K562 (cell line): ENCODE measurements at regions not wholly inside any gene's neighbourhood (a gene's known extent, or its start where the extent isn't known, plus 50 kb on each side); places are given as distances from the start of the nearest gene placed in this dataset.

ENCODE experiments used
- ATAC-seq: fragments of 200-7000 bp; cut with Tn5 transposase; 3 replicates; pipeline ENCODE4 v1.9.1; 2020; ENCODE audit warnings: moderate library complexity
- BruUV-seq: library from RNA; stranded (reverse); fragments of 400-500 nt; replicated peaks from 2 replicates; lab custom pipeline; 2021; lab: Mats Ljungman, UMichigan
- CTCF ChIA-PET: fragments of 300-600 bp; formaldehyde crosslinking; extraction: SDS; loops from one replicate; lab custom pipeline; 2021; ENCODE audit warnings: low intra/inter-chr PET ratio; lab: Yijun Ruan, JAX
- POLR2A ChIA-PET: fragments of 300-600, 350-650 bp; sonication (Branson Sonifier 250); formaldehyde crosslinking; extraction: SDS; loops from one replicate; lab custom pipeline; 2021; ENCODE audit warnings: antibody characterized with exemption, inconsistent platforms; lab: Yijun Ruan, JAX
- DNase-seq, 4 experiments: peaks; one replicate each; pipeline versions ENCODE4 v3.0.0 to v3.0.0-alpha.2; 2011 to 2018; ENCODE audit warnings: low spot score in 3 of 4, mixed read lengths in 3 of 4; ENCODE audit errors: extremely low read depth in 1 of 4
- FAIRE-seq: peaks from 2 replicates; lab custom pipeline; 2011; peaks lifted over from hg19 to GRCh38; lab: Jason Lieb, UNC
- H2AFZ ChIP-seq: 2 replicates; pipeline ENCODE4 v1.6.0; 2011; ENCODE audit warnings: low read depth, low read length, control low read depth, inconsistent platforms
- H3K27ac ChIP-seq: fragments of 200-600 bp; 3 replicates; pipeline ENCODE4 v1.8.0; 2011; ENCODE audit warnings: low read depth, mild to moderate bottlenecking, control low read depth, inconsistent platforms, low read length, moderate library complexity, mixed read lengths; ENCODE audit errors: extremely low read depth
- H3K27me3 ChIP-seq, 2 experiments: fragments of 300-600 bp in 1 of 2; 2 replicates in 1 of 2; 3 replicates in 1 of 2; pipeline versions ENCODE4 v1.6.0 to v1.8.0; 2011; ENCODE audit warnings: inconsistent platforms in 2 of 2, low read length in 2 of 2, mild to moderate bottlenecking in 1 of 2, mixed read lengths in 1 of 2, moderate library complexity in 1 of 2; ENCODE audit not compliant: control insufficient read depth in 2 of 2, insufficient read depth in 2 of 2
- H3K36me3 ChIP-seq: fragments of 300-600 bp; 3 replicates; pipeline ENCODE4 v1.8.0; 2011; ENCODE audit warnings: mild to moderate bottlenecking, low read length, inconsistent platforms; ENCODE audit not compliant: control insufficient read depth, insufficient read depth
- H3K4me1 ChIP-seq, 2 experiments: fragments of 200-600 bp in 1 of 2; replicated peaks in 1 of 2; 2 replicates in 1 of 2; 3 replicates in 1 of 2; pipeline versions ENCODE4 v1.5.1 to v1.8.0; 2011; ENCODE audit warnings: inconsistent platforms in 2 of 2, low read length in 2 of 2, mild to moderate bottlenecking in 1 of 2, mixed read lengths in 1 of 2, moderate library complexity in 1 of 2; ENCODE audit not compliant: control insufficient read depth in 2 of 2, insufficient read depth in 2 of 2
- H3K4me2 ChIP-seq: 2 replicates; pipeline ENCODE4 v1.6.1; 2011; ENCODE audit warnings: low read length, control low read depth, inconsistent platforms, mixed read lengths; ENCODE audit not compliant: insufficient read depth
- H3K4me3 ChIP-seq: fragments of 200-600 bp; sonication (generic), shearing (Covaris generic); 2 replicates; pipeline ENCODE4 v1.5.1; 2016; ENCODE audit warnings: control low read depth, inconsistent platforms
- H3K79me2 ChIP-seq: fragments of 200-600 bp; 3 replicates; pipeline ENCODE4 v1.8.0; 2011; ENCODE audit warnings: low read length, inconsistent platforms; ENCODE audit not compliant: control insufficient read depth, insufficient read depth
- H3K9ac ChIP-seq, 2 experiments: 2 replicates each; pipeline versions ENCODE4 v1.6.0 to v1.6.1; 2011; ENCODE audit warnings: low read depth in 2 of 2, low read length in 2 of 2, control low read depth in 1 of 2, inconsistent platforms in 1 of 2, mild to moderate bottlenecking in 1 of 2, mixed read lengths in 1 of 2; ENCODE audit not compliant: insufficient read depth in 1 of 2
- H3K9me1 ChIP-seq: one replicate; pipeline ENCODE4 v1.6.0; 2011; ENCODE audit warnings: inconsistent platforms, mild to moderate bottlenecking, low read length, moderate library complexity; ENCODE audit not compliant: control insufficient read depth, insufficient read depth
- H3K9me3 ChIP-seq: replicated peaks from 2 replicates; pipeline ENCODE4 v1.5.1; 2011; ENCODE audit warnings: low read depth, low read length, inconsistent platforms; ENCODE audit not compliant: control insufficient read depth, insufficient read depth
- H4K20me1 ChIP-seq: replicated peaks from 2 replicates; pipeline ENCODE4 v1.6.1; 2011; ENCODE audit warnings: low read length, inconsistent platforms, mixed read lengths; ENCODE audit not compliant: control insufficient read depth, insufficient read depth
- BMI1 ChIP-seq: fragments of 150-350 bp; IDR thresholded peaks from 2 replicates; pipeline ENCODE4 v1.6.1; 2014; ENCODE audit warnings: low read length
- E2F4 ChIP-seq: sonication (generic); formaldehyde crosslinking; IDR thresholded peaks from 2 replicates; pipeline ENCODE4 v1.8.0; 2022; ENCODE audit warnings: mild to moderate bottlenecking, low read depth, missing genetic modification reagents
- HNRNPUL1 ChIP-seq: fragments of 200-400 bp; formaldehyde crosslinking; IDR thresholded peaks from 2 replicates; pipeline ENCODE4 v1.6.1; 2017; ENCODE audit warnings: low read length
- KAT7 ChIP-seq: sonication (generic); formaldehyde crosslinking; IDR thresholded peaks from 2 replicates; pipeline ENCODE4 v1.8.0; 2022; ENCODE audit warnings: missing genetic modification reagents, mild to moderate bottlenecking, borderline replicate concordance
- KAT8 ChIP-seq: fragments of 450-650 bp; IDR thresholded peaks from 2 replicates; pipeline ENCODE4 v1.6.1; 2016; ENCODE audit warnings: low read depth, mild to moderate bottlenecking
- MTF1 ChIP-seq: fragments of 250-450 bp; sonication (Bioruptor Pico); IDR thresholded peaks from 2 replicates; pipeline ENCODE4 v1.9.0; 2021; ENCODE audit warnings: moderate library complexity, mild to moderate bottlenecking, inconsistent platforms, borderline replicate concordance
- PRMT5 ChIP-seq: sonication (generic); formaldehyde crosslinking; IDR thresholded peaks from 2 replicates; pipeline ENCODE4 v1.5.0; 2020; ENCODE audit warnings: missing genetic modification reagents
- TEAD4 ChIP-seq, 2 experiments: sonication (generic) in 1 of 2; formaldehyde crosslinking in 1 of 2; IDR thresholded peaks; 2 replicates each; pipeline versions ENCODE4 v1.6.1 to v1.8.0; 2012 to 2022; ENCODE audit warnings: borderline replicate concordance in 1 of 2, inconsistent platforms in 1 of 2, low read length in 1 of 2, mild to moderate bottlenecking in 1 of 2, missing genetic modification reagents in 1 of 2
- ZKSCAN1 ChIP-seq: fragments of 150-350 bp; IDR thresholded peaks from 2 replicates; pipeline ENCODE4 v1.6.1; 2016; ENCODE audit warnings: low read depth, low read length
- ZNF644 ChIP-seq: fragments of 200-800 bp; sonication (Bioruptor generic); IDR thresholded peaks from 2 replicates; pipeline ENCODE4 v1.6.1; 2016; ENCODE audit warnings: low read depth, missing genetic modification characterization, missing compliant biosample characterization
- ZNF766 ChIP-seq: fragments of 200-800 bp; sonication (Bioruptor generic); conservative IDR thresholded peaks from 2 replicates; pipeline ENCODE4 v1.6.1; 2016; ENCODE audit warnings: missing genetic modification characterization, missing compliant biosample characterization
- ZNF77 ChIP-seq: fragments of 250-450 bp; sonication (Bioruptor Pico); IDR thresholded peaks from 2 replicates; pipeline ENCODE4 v1.5.0; 2020
- WGBS: fragments of 100-300 bp; shearing (Covaris generic); methylation state at CpG from one replicate; pipeline ENCODE4 v1.1.6; 2016; ENCODE audit warnings: low coverage, mixed read lengths; ENCODE audit not compliant: insufficient coverage; ENCODE audit errors: missing lambda C conversion rate; 5-methylcytosine and 5-hydroxymethylcytosine counted together
- in situ Hi-C: fragments of 300-500 bp; cut with MboI; formaldehyde crosslinking; loops from 4 replicates; pipeline ENCODE4 v1.15.0; 2018; ENCODE audit warnings: inconsistent platforms, mixed read lengths
- intact Hi-C: fragments of 100-400 bp; cut with micrococcal nuclease; formaldehyde crosslinking; loops from 2 replicates; pipeline ENCODE4 v1.14.2; 2022

GRCh38 chr9:89951675-89952074 lies 346.9 kb downstream of the GADD45G start:
- no TSS peak for BruUV-seq
- Histone ChIP-seq H3K36me3 (no peaks in the 10 kb centered on the region), H3K9me3 (no peaks in the 10 kb centered on the region), H3K4me1 (no peaks in the 10 kb centered on the region; a peak in 1 of 5 replicates), H3K4me2 (no peak overlapping the region), H3K79me2 (no peaks in the 10 kb centered on the region), H4K20me1 (no peaks in the 10 kb centered on the region), H2AFZ (no peak overlapping the region), H3K4me3 (no peak overlapping the region), H3K9me1 (no peaks in the 10 kb centered on the region), H3K27me3 (no peaks in the 10 kb centered on the region), H3K9ac (no peak overlapping the region), H3K27ac (no peak overlapping the region)
- 4% methylated on average over 4 of the region's 4 CpGs for WGBS
- in situ Hi-C loops, result no loop called here
- FAIRE-seq (no peak), ATAC-seq (no peak), DNase-seq (no peak)
- POLR2A ChIA-PET, result no interaction called here
- no peak for TF ChIP-seq PRMT5 (CRISPR knock-in tag)
- TF ChIP-seq ZKSCAN1, result no peak
- TF ChIP-seq MTF1 (CRISPR knock-in tag), result no peak
- no peak for TF ChIP-seq E2F4 (CRISPR knock-in tag)
- no peak for TF ChIP-seq KAT7 (CRISPR knock-in tag)
- TF ChIP-seq KAT8, result no peak
- no peak for TF ChIP-seq HNRNPUL1
- TF ChIP-seq ZNF644 (tag), result no peak
- no peak for TF ChIP-seq ZNF766 (CRISPR knock-in tag)
- no peak for TF ChIP-seq TEAD4 (IDR thresholded peaks at IDR 0.05; ENCODE audit: low read length)
- TF ChIP-seq TEAD4 (CRISPR knock-in tag; IDR thresholded peaks at IDR 0.05; ENCODE audit: borderline replicate concordance), result no peak
- TF ChIP-seq ZNF77, result no peak
- no peak for TF ChIP-seq BMI1
- intact Hi-C loops, result no loop called here
- CTCF ChIA-PET, result no interaction called here
